ENCODE measurements at regions not wholly inside any gene's neighbourhood (a gene's known extent, or its start where the extent isn't known, plus 50 kb on each side); places are given as distances from the start of the nearest gene placed in this dataset.

- TF ChIP-seq ZNF425 (CRISPR knock-in tag; conservative IDR thresholded peaks at IDR 0.05) (no peak), MLX (CRISPR knock-in tag; IDR thresholded peaks at IDR 0.05) (no peak), RELA (CRISPR knock-in tag; IDR thresholded peaks at IDR 0.05; ENCODE audit: borderline replicate concordance) (no peak)
Measured at GRCh38 chr5:3311433-3311832, 284.2 kb upstream of the IRX1 start (continued).

GRCh38 chr5:3310541-3311261, 284.9 kb upstream of the IRX1 start:
- ATAC-seq: no peak
- CTCF ChIA-PET: no interaction called here

GRCh38 chr5:3309538-3309937, 286.1 kb upstream of the IRX1 start:
- DNase-seq (ENCODE audit: low spot score): no peak
- Mint-ChIP-seq H3K36me3 (0 out of 2 replicates have a peak, but pooled peaks cover 5% of the 10 kb centered on the region), H3K27me3 (ENCODE audit: low read depth) (no peaks in the 10 kb centered on the region; the same call in 1 of the 2 replicates), H3K9me3 (peaks cover 22% of the 10 kb centered on the region), H3K4me3 (no peak overlapping the region), H3K27ac (no peak overlapping the region), H3K4me1 (0 out of 2 replicates have a peak, but pooled peaks cover 5% of the 10 kb centered on the region)
- CTCF ChIA-PET: interaction anchor here (0.6 kb wide), 1 partner anchor 18 kb away, joined by 5 read pairs; no protein-coding TSS in a partner anchor
- POLR2A ChIA-PET: no interaction called here
- no peak for ATAC-seq
- TF ChIP-seq SOX15 (CRISPR knock-in tag; IDR thresholded peaks at IDR 0.05) (no peak), NR2C2 (CRISPR knock-in tag; IDR thresholded peaks at IDR 0.05) (no peak), E2F5 (CRISPR knock-in tag; IDR thresholded peaks at IDR 0.05) (no peak), ZNF512 (CRISPR knock-in tag; IDR thresholded peaks at IDR 0.05; ENCODE audit: borderline replicate concordance) (no peak), ZNF121 (CRISPR knock-in tag; IDR thresholded peaks at IDR 0.05) (no peak), ETV6 (CRISPR knock-in tag; IDR thresholded peaks at IDR 0.05) (no peak), ERG (CRISPR knock-in tag; IDR thresholded peaks at IDR 0.05) (no peak), EMX1 (CRISPR knock-in tag; IDR thresholded peaks at IDR 0.05) (no peak), FOXK1 (CRISPR knock-in tag; IDR thresholded peaks at IDR 0.05) (no peak), TCF7 (CRISPR knock-in tag; IDR thresholded peaks at IDR 0.05; ENCODE audit: low read depth) (no peak), CTCF (IDR thresholded peaks at IDR 0.05) (no peak), IRF2 (CRISPR knock-in tag; IDR thresholded peaks at IDR 0.05; ENCODE audit: borderline replicate concordance, low read depth) (no peak), E2F4 (CRISPR knock-in tag; IDR thresholded peaks at IDR 0.05; ENCODE audit: borderline replicate concordance, low read depth) (no peak), HMGA2 (CRISPR knock-in tag; IDR thresholded peaks at IDR 0.05) (no peak), JUN (CRISPR knock-in tag; IDR thresholded peaks at IDR 0.05) (no peak), USF1 (CRISPR knock-in tag; IDR thresholded peaks at IDR 0.05) (no peak), IRF1 (CRISPR knock-in tag; IDR thresholded peaks at IDR 0.05) (no peak), GTF2I (CRISPR knock-in tag; conservative IDR thresholded peaks at IDR 0.05) (no peak)

More at GRCh38 chr5:3310541-3311261, 284.9 kb upstream of the IRX1 start:
- no peak for TF ChIP-seq NFE2L1 (CRISPR knock-in tag; IDR thresholded peaks at IDR 0.05)
- Mint-ChIP-seq H3K4me1 (no peaks in the 10 kb centered on the region), H3K9me3 (peaks cover 22% of the 10 kb centered on the region), H3K4me3 (no peak overlapping the region), H3K27me3 (ENCODE audit: low read depth) (no peaks in the 10 kb centered on the region), H3K27ac (no peak overlapping the region), H3K36me3 (0 out of 2 replicates have a peak, but pooled peaks cover 5% of the 10 kb centered on the region)
- no peak for DNase-seq (ENCODE audit: low spot score)
- POLR2A ChIA-PET: no interaction called here

All from WTC11 (cell line).